GM06990 (cell line): ENCODE measurements at regions not wholly inside any gene's neighbourhood (a gene's known extent, or its start where the extent isn't known, plus 50 kb on each side); places are given as distances from the start of the nearest gene placed in this dataset.
"Not testable (repeated sequence)": the region's sequence is repeated elsewhere in the genome, so short reads cannot be mapped to it uniquely, and the experiment has no call there.

Experiments used
- DNase-seq: peaks from one replicate; pipeline ENCODE4 v3.0.0-alpha.2; 2011; ENCODE audit not compliant: insufficient read length; ENCODE audit errors: extremely low read depth
- H3K27me3 ChIP-seq: replicated peaks from 2 replicates; pipeline ENCODE4 v1.6.0; 2011; ENCODE audit warnings: low read length; ENCODE audit not compliant: control insufficient read depth, insufficient read depth
- H3K36me3 ChIP-seq: 2 replicates; pipeline ENCODE4 v1.5.1; 2011; ENCODE audit warnings: low read length; ENCODE audit not compliant: control insufficient read depth, insufficient read depth
- H3K4me3 ChIP-seq: replicated peaks from 2 replicates; pipeline ENCODE4 v1.5.1; 2011; ENCODE audit warnings: low read depth, mild to moderate bottlenecking, control low read depth, low read length
- TF ChIP-seq, protein P1 (sequence below): IDR thresholded peaks from 2 replicates; pipeline ENCODE4 v1.5.1; 2011; ENCODE audit warnings: low read length, control low read depth, mild to moderate bottlenecking, inconsistent platforms; ENCODE audit not compliant: insufficient read depth, poor library complexity, severe bottlenecking

DNA sequence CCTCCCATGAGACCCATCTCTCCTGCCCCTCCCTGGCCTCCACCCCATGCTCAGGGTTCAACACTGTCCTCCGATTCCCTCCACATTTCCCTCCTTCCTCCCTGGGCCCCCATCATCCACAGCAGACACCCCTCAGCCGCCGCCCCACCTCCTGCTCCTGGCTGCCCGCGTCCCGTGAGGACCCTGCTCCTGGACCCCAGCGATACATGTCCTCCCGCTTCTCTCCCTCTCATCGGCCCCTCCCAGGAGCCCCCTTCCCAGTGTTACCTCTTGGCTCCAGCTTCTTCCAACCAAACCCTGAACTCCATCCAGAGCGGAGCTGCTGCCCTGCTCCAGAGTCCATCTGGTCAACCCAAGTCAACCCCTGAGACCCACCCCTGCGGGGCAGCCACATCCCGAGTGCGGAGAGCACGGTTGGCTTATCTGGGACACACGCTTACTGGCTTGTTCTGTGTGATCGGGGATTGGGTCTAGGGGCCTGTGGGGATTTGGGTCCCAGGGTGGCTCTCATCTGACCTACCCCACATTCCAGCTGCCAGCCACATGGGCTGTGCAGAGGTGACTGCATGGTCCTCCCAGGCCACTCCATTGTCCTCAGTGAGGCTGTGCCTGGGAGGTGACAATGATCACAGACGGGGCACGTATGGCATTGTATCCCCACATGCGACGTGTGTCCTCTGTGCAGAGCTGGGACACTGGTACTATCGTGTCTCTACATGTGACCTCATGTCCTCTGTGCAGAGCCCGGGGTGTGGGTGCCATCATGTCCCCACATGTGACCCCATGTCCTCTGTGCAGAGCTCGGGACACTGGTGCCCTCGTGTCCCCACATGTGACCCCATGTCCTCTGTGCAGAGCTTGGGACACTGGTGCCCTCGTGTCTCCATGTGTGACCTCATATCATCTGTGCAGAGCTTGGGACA, 333.6 kb downstream of the ADGRD1 start:
- TF ChIP-seq, protein P1, sequence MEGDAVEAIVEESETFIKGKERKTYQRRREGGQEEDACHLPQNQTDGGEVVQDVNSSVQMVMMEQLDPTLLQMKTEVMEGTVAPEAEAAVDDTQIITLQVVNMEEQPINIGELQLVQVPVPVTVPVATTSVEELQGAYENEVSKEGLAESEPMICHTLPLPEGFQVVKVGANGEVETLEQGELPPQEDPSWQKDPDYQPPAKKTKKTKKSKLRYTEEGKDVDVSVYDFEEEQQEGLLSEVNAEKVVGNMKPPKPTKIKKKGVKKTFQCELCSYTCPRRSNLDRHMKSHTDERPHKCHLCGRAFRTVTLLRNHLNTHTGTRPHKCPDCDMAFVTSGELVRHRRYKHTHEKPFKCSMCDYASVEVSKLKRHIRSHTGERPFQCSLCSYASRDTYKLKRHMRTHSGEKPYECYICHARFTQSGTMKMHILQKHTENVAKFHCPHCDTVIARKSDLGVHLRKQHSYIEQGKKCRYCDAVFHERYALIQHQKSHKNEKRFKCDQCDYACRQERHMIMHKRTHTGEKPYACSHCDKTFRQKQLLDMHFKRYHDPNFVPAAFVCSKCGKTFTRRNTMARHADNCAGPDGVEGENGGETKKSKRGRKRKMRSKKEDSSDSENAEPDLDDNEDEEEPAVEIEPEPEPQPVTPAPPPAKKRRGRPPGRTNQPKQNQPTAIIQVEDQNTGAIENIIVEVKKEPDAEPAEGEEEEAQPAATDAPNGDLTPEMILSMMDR: no peak
- Histone ChIP-seq H3K4me3 (no peak overlapping the region), H3K36me3 (no peaks in the 10 kb centered on the region), H3K27me3 (no peaks in the 10 kb centered on the region)
- DNase-seq: no peak

DNA sequence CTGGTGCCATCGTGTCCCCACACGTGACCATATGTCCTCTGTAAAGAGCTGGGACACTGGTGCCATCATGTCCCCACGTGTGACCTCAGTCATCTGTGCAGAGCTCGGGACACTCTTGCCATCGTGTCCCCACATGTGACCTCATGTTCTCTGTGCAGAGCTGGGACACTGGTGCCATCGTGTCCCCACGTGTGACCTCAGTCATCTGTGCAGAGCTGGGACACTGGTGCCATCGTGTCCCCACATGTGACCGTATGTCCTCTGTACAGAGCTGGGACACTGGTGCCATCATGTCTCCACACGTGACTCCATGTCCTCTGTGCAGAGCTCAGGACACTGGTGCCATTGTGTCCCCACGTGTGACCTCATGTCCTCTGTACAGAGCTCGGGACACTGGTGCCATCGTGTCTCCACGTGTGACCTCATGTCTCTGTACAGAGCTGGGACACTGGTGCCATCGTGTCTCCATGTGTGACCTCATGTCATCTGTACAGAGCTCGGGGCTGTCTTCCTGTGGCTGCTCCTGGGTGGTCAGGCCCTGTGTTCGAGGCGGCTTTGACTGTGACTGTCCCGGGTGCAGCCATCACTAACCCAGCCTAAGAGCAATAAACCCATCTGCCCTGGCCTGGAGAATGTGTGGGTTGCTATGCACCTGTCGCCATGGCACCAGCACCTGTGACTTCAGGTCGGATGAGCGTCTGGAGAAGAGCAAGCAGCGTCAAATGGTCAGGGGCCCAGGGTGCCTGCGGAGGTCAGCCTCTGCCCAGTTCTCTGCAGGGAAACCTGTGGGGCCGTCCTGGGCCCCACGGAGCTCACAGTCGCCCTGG, 334.4 kb downstream of the ADGRD1 start:
- Histone ChIP-seq H3K27me3 (no peaks in the 10 kb centered on the region), H3K36me3 (no peaks in the 10 kb centered on the region), H3K4me3 (no peak overlapping the region)
- TF ChIP-seq, protein P1: no peak
- no peak for DNase-seq

GRCh38 chr12:131288765-131289695, 335.3 kb downstream of the ADGRD1 start:
- H3K36me3 ChIP-seq, DNase-seq, H3K4me3 ChIP-seq, H3K27me3 ChIP-seq: not testable (repeated sequence)

DNA sequence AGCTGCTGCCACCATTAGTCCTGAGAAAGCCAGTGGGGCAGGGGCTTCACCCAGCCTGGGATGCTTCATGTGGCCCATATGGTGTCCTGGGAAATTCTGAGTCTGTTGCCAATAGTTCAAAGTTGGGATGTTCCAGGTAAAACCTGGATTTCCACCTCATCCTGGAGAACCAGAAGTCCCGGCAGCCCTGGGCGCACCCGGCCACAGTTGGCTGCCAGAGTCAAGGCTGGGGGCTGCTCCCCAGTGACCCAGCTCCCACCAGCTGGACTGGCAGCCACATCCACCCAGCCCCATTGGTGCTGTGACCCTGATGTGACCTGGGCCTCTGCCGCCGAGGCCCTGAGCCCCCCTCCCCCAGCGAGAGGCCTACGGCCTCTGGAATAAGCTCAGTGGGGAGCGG, 336.1 kb downstream of the ADGRD1 start:
- not testable (repeated sequence) for H3K4me3 ChIP-seq, H3K27me3 ChIP-seq, DNase-seq

DNA sequence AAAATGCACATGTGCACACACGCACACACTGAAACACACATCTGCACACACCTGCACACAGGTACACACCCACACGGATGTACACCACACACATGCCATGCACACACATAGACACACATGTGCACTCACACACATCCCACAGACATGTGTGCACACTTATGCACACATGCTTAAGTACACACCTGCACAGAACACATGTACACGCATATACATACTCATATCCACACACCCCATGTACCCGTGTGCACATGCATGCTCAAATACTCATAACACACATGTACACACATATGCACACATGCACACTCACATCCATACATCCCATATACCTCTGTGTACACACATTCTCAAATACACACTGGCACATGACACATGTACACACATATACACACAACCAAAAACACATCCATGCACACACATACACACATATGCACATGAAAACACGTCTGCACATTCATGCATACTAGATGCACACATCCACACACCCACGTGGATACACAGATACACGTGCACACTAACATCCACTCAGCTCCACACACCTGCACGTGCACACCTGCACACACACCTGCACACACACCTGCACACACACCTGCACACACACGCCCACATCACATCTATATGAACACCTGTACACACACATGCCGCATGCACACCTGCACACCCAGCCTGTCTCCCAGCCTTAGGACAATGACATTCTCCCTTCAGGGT, 336.7 kb downstream of the ADGRD1 start:
- DNase-seq: no peak
- TF ChIP-seq, protein P1: no peak
- Histone ChIP-seq H3K27me3 (no peaks in the 10 kb centered on the region), H3K4me3 (no peak overlapping the region), H3K36me3 (no peaks in the 10 kb centered on the region)

More for the DNA sequence above, 336.1 kb downstream of the ADGRD1 start:
- not testable (repeated sequence) for H3K36me3 ChIP-seq

DNA sequence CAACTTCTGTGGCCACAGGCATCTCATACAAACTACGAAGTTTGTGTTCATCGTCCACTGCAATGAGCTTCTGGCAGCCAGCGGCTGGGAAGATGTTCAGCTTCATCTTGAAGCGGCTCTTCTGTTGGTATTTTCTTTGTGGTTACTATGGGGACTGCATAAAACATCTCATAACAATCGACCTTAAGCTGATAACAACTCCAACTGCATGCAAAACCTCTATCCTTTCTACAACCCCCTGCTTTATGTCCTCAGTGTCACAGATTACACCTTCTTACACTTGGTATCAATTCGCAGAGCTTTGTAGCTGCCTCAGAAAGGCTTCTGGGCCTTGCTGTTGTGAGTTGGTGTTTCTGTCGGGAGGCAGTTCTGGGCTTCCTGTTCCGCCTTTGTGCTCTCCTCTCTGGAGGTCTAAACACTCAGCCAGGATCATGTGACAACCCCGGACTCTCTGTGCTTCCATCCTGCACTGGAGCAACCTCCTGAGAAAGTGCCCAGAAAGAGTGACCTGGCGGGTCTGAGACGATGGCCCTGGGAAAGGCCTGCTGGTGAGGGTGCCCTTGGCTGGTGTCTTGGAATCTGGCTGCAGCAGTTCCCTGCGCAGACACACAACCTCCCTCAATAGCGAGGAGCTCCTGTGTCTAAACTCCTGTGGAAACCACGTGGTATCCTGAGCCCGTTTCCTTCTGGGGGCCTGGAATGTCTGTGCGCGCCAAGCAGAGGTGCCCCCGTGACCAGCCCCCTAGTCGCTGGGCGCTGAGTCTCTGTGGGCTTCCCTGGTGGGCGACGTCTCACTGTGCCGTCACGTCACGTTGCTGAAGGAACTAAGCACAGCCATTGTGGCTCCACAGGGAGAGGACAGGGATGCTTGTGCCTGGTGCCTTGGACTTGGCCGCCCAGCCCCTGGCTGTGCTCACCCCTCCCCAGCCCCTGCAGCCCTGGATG, 339.6 kb downstream of the ADGRD1 start:
- not testable (repeated sequence) for DNase-seq, H3K4me3 ChIP-seq, H3K36me3 ChIP-seq, H3K27me3 ChIP-seq

DNA sequence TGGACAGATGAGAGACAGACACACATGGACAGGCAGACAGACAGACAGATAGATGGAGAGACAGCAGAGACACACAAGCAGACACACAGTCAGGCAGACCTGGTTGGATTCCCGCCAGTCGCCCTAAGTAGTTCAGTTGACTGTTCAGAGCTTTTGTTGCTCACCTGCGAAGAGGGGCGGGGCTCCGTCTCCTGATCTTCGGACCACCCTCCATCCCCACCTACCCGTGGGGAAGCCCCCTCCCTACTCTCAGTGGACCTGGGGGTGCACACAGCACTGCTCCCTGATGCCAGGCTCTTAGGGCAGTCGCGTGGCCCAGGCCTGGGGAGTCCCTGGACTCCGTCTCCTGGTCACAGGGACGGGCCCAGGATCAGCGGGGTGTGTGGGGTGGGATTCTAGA, 341.0 kb downstream of the ADGRD1 start:
- DNase-seq, H3K27me3 ChIP-seq, H3K36me3 ChIP-seq, H3K4me3 ChIP-seq: not testable (repeated sequence)

- not testable (repeated sequence) for H3K36me3 ChIP-seq, DNase-seq, H3K4me3 ChIP-seq, H3K27me3 ChIP-seq
Measured at GRCh38 chr12:131295117-131295516, 341.4 kb downstream of the ADGRD1 start.

DNA sequence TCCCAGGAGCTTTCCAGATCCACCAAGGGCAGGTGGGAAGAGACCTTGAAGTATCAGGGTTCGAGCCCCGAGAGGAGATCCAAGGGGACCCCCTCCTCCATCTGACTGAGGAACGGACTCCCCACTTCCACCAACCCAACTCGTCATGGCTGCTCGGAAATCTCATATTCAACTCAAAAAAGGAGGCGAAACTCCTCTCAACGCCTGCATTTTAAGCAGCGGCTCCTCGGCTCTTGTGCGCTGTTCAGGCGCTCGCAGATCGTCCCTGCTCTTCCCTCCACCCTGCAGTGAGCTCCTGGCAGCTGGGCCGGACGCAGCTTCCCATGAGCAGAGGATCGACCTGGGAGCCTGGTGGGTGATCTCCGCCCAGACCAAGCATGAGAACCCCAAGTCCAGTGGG, 341.9 kb downstream of the ADGRD1 start:
- H3K27me3 ChIP-seq, DNase-seq, H3K4me3 ChIP-seq, H3K36me3 ChIP-seq: not testable (repeated sequence)
